Peyer's patch (tissue), 4 donors: ENCODE measurements at regions not wholly inside any gene's neighbourhood (a gene's known extent, or its start where the extent isn't known, plus 50 kb on each side); places are given as distances from the start of the nearest gene placed in this dataset.

Experiments used
- CTCF ChIP-seq, 6 experiments: fragments of 450-650 bp in 4 of 6; fragments of 200-600 bp in 2 of 6; sonication (generic) in 1 of 6; IDR thresholded peaks; one replicate each; pipeline ENCODE4 v1.5.1; 2017 to 2019; ENCODE audit warnings: antibody characterized with exemption in 6 of 6, mild to moderate bottlenecking in 3 of 6, moderate library complexity in 1 of 6
- POLR2A ChIP-seq, 2 donors: fragments of 450-650 bp; IDR thresholded peaks; one replicate each; pipeline ENCODE4 v1.5.1; 2017; ENCODE audit warnings: antibody characterized with exemption in 2 of 2, mild to moderate bottlenecking in 2 of 2, moderate library complexity in 2 of 2

GRCh38 chr6:80445751-80446150 is 339.3 kb downstream of the BCKDHB start:
- TF ChIP-seq CTCF (IDR thresholded peaks at IDR 0.05) = no peak
- TF ChIP-seq POLR2A (IDR thresholded peaks at IDR 0.05) = no peak
